Lower leg skin (tissue), 4 donors: ENCODE measurements at regions not wholly inside any gene's neighbourhood (a gene's known extent, or its start where the extent isn't known, plus 50 kb on each side); places are given as distances from the start of the nearest gene placed in this dataset.

ENCODE experiments used
- DNase-seq, 2 donors: peaks; one replicate each; pipeline ENCODE4 v3.0.0-alpha.2; 2019; ENCODE audit warnings: low spot score in 2 of 2
- H3K4me3 ChIP-seq: fragments of 200-600 bp; sonication (generic); 2 replicates; pipeline ENCODE4 v1.5.1; 2017; ENCODE audit warnings: mild to moderate bottlenecking, low read depth; ENCODE audit not compliant: poor library complexity, severe bottlenecking
- POLR2A ChIP-seq, 2 donors: fragments of 450-650 bp; IDR thresholded peaks; one replicate each; pipeline ENCODE4 v1.6.1; 2016 to 2017; ENCODE audit warnings: antibody characterized with exemption in 2 of 2, mild to moderate bottlenecking in 1 of 2, moderate library complexity in 1 of 2
- whole genome bisulfite sequencing, 2 donors: methylation state at CpG; one replicate each; pipeline ENCODE4 v1.1.5; 2018; 5-methylcytosine and 5-hydroxymethylcytosine counted together
- intact Hi-C: fragments of 100-400 bp; cut with DNase I; formaldehyde crosslinking; loops from one replicate; pipeline ENCODE4 v1.15.0; 2023; ENCODE audit warnings: low total_unique reads
- TF ChIP-seq, protein P1 (sequence below), 3 donors: fragments of 450-650 bp; IDR thresholded peaks; one replicate each; pipeline ENCODE4 v1.5.1; 2016; ENCODE audit warnings: antibody characterized with exemption in 3 of 3, mild to moderate bottlenecking in 3 of 3, moderate library complexity in 2 of 3

GRCh38 chr4:31530555-31530954 is 810.4 kb downstream of the PCDH7 start:
- no peak overlapping the region for H3K4me3 ChIP-seq
- intact Hi-C loops = no loop called here
- no peak for DNase-seq
- WGBS, 2 donors = 71 to 72% methylated on average over 3 of the region's 3 CpGs
- TF ChIP-seq, protein P1, sequence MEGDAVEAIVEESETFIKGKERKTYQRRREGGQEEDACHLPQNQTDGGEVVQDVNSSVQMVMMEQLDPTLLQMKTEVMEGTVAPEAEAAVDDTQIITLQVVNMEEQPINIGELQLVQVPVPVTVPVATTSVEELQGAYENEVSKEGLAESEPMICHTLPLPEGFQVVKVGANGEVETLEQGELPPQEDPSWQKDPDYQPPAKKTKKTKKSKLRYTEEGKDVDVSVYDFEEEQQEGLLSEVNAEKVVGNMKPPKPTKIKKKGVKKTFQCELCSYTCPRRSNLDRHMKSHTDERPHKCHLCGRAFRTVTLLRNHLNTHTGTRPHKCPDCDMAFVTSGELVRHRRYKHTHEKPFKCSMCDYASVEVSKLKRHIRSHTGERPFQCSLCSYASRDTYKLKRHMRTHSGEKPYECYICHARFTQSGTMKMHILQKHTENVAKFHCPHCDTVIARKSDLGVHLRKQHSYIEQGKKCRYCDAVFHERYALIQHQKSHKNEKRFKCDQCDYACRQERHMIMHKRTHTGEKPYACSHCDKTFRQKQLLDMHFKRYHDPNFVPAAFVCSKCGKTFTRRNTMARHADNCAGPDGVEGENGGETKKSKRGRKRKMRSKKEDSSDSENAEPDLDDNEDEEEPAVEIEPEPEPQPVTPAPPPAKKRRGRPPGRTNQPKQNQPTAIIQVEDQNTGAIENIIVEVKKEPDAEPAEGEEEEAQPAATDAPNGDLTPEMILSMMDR (IDR thresholded peaks at IDR 0.05) = no peak
- no peak for TF ChIP-seq POLR2A (IDR thresholded peaks at IDR 0.05)

- no peak for DNase-seq
- TF ChIP-seq, protein P1 (IDR thresholded peaks at IDR 0.05) = no peak
- no peak for TF ChIP-seq POLR2A (IDR thresholded peaks at IDR 0.05)
- no peak overlapping the region for H3K4me3 ChIP-seq
- intact Hi-C loops = no loop called here
Observed at GRCh38 chr4:31538877-31539276, 818.7 kb downstream of the PCDH7 start.

- no peak for DNase-seq
- intact Hi-C loops = no loop called here
- H3K4me3 ChIP-seq = no peak overlapping the region
- TF ChIP-seq, protein P1 (IDR thresholded peaks at IDR 0.05) = no peak
- TF ChIP-seq POLR2A (IDR thresholded peaks at IDR 0.05) = no peak
Observed at GRCh38 chr4:31539284-31540069, 819.3 kb downstream of the PCDH7 start.

- H3K4me3 ChIP-seq = no peak overlapping the region
- TF ChIP-seq POLR2A (IDR thresholded peaks at IDR 0.05) = no peak
- TF ChIP-seq, protein P1 (IDR thresholded peaks at IDR 0.05) = no peak
- no peak for DNase-seq
- intact Hi-C loops = no loop called here
Observed at GRCh38 chr4:31545330-31545729, 825.2 kb downstream of the PCDH7 start.

DNA sequence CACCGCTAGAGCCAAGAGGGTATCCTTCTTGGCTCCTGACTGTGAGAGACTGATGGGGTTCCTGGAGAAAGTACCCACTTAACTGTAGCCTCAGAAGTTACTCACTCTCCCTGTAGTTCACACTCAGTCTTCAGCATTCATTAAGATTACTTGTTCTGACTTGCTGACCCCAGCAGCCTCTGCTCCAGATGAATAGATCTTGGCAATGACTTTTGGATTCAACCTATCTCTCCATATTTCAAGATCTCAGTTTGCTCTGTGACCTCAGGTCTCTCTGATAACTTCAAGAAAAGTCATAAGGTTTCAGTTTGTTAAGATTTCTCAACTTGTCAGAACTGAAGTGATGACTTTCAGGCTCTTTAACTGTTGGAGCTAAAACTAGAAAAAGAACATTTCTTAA is 825.6 kb downstream of the PCDH7 start:
- TF ChIP-seq POLR2A (IDR thresholded peaks at IDR 0.05) = no peak
- TF ChIP-seq, protein P1 (IDR thresholded peaks at IDR 0.05) = no peak
- H3K4me3 ChIP-seq = no peak overlapping the region
- WGBS, 2 donors = 39 to 75% methylated on average over 1 of the region's 1 CpG
- intact Hi-C loops = no loop called here
- no peak for DNase-seq

DNA sequence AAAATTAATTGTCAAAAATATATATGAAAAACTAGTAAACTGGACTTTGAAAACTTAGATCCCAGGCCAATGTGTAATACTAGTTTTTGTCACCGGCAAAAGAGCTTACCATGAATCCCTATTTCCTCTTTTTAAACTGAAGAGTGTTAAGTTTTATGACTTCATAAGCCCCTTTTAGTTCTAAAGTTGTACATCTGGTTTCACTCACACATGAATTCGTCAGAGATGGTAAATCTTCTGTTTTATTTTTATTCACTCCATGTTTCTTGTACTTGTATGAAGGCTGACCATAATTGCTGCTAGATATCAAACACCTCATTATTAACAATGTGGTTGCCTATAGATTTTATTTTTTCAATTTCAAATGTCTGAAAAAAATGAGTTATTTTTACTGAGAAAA is 827.9 kb downstream of the PCDH7 start:
- no peak overlapping the region for H3K4me3 ChIP-seq
- no peak for DNase-seq
- intact Hi-C loops = no loop called here
- TF ChIP-seq, protein P1 (IDR thresholded peaks at IDR 0.05) = no peak
- no peak for TF ChIP-seq POLR2A (IDR thresholded peaks at IDR 0.05)
- 50 to 62% methylated on average over 2 of the region's 2 CpGs for WGBS, 2 donors
